Osteoblast (primary cell): ENCODE measurements at regions not wholly inside any gene's neighbourhood (a gene's known extent, or its start where the extent isn't known, plus 50 kb on each side); places are given as distances from the start of the nearest gene placed in this dataset.

ENCODE experiments used
- DNase-seq: peaks from one replicate; pipeline ENCODE4 v3.0.0; 2011; ENCODE audit warnings: low spot score, mixed read lengths; ENCODE audit not compliant: insufficient read length; ENCODE audit errors: missing footprints
- H2AFZ ChIP-seq: 2 replicates; pipeline ENCODE4 v1.6.0; 2011; ENCODE audit warnings: mild to moderate bottlenecking, low read length
- H3K27ac ChIP-seq: 2 replicates; pipeline ENCODE4 v1.5.1; 2011; ENCODE audit warnings: mild to moderate bottlenecking, low read depth, low read length, moderate library complexity
- H3K27me3 ChIP-seq: 2 replicates; pipeline ENCODE4 v1.6.0; 2012; ENCODE audit warnings: mild to moderate bottlenecking, control low read depth, inconsistent platforms, low read length, moderate library complexity; ENCODE audit not compliant: insufficient read depth
- H3K36me3 ChIP-seq: 2 replicates; pipeline ENCODE4 v1.5.1; 2011; ENCODE audit warnings: mild to moderate bottlenecking, low read length, control low read depth, moderate library complexity; ENCODE audit not compliant: insufficient read depth
- H3K4me1 ChIP-seq: 2 replicates; pipeline ENCODE4 v1.5.1; 2011; ENCODE audit warnings: mild to moderate bottlenecking, low read length, control low read depth, moderate library complexity; ENCODE audit not compliant: insufficient read depth
- H3K4me2 ChIP-seq: 2 replicates; pipeline ENCODE4 v1.6.0; 2011; ENCODE audit warnings: mild to moderate bottlenecking, low read length; ENCODE audit not compliant: insufficient read depth
- H3K4me3 ChIP-seq: fragments of 200-600 bp; sonication (generic); 3 replicates; pipeline ENCODE4 v1.5.1; 2012; ENCODE audit warnings: mild to moderate bottlenecking, low read length, inconsistent platforms; ENCODE audit not compliant: insufficient read depth
- H3K79me2 ChIP-seq: 2 replicates; pipeline ENCODE4 v1.6.0; 2012; ENCODE audit warnings: mild to moderate bottlenecking, low read length, control low read depth, inconsistent platforms; ENCODE audit not compliant: insufficient read depth
- H3K9me3 ChIP-seq: 2 replicates; pipeline ENCODE4 v1.5.1; 2011; ENCODE audit warnings: low read depth, low read length, control low read depth
- H4K20me1 ChIP-seq: 2 replicates; pipeline ENCODE4 v1.6.0; 2012; ENCODE audit warnings: mild to moderate bottlenecking, low read length, control low read depth; ENCODE audit not compliant: insufficient read depth
- TF ChIP-seq, protein P1 (sequence below): IDR thresholded peaks from 2 replicates; pipeline ENCODE4 v1.5.1; 2011; ENCODE audit warnings: mild to moderate bottlenecking, low read depth, low read length, moderate library complexity; ENCODE audit errors: extremely low read depth

DNA sequence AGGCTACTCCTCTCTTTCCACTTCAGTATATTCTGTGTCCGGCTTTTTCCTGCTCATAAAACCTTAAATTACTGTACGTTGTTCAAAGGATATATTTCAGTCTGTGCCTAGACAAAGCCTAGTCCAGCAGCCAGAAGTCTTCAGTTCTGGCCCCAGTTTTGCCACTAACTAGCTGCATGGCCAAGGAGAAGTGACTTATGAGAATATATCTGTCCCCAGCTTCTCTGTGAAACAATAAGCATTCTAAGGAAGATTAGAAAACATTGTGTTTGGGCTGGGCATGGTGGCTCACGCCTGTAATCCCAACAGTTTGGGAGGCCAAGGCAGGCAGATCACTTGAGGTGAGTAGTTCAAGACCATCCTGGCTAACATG is 105.0 kb upstream of the HDAC9 start:
- Histone ChIP-seq H3K27ac (peak overlapping the region; percentile 66), H3K4me1 (peaks cover 19% of the 10 kb centered on the region), H3K4me2 (peak overlapping the region; percentile 62), H4K20me1 (no peaks in the 10 kb centered on the region), H3K27me3 (no peaks in the 10 kb centered on the region), H3K9me3 (no peaks in the 10 kb centered on the region), H3K4me3 (no peak overlapping the region), H3K36me3 (no peaks in the 10 kb centered on the region), H3K79me2 (no peaks in the 10 kb centered on the region), H2AFZ (peak overlapping the region; percentile 55)
- no peak for DNase-seq
- TF ChIP-seq, protein P1, sequence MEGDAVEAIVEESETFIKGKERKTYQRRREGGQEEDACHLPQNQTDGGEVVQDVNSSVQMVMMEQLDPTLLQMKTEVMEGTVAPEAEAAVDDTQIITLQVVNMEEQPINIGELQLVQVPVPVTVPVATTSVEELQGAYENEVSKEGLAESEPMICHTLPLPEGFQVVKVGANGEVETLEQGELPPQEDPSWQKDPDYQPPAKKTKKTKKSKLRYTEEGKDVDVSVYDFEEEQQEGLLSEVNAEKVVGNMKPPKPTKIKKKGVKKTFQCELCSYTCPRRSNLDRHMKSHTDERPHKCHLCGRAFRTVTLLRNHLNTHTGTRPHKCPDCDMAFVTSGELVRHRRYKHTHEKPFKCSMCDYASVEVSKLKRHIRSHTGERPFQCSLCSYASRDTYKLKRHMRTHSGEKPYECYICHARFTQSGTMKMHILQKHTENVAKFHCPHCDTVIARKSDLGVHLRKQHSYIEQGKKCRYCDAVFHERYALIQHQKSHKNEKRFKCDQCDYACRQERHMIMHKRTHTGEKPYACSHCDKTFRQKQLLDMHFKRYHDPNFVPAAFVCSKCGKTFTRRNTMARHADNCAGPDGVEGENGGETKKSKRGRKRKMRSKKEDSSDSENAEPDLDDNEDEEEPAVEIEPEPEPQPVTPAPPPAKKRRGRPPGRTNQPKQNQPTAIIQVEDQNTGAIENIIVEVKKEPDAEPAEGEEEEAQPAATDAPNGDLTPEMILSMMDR, result no peak

DNA sequence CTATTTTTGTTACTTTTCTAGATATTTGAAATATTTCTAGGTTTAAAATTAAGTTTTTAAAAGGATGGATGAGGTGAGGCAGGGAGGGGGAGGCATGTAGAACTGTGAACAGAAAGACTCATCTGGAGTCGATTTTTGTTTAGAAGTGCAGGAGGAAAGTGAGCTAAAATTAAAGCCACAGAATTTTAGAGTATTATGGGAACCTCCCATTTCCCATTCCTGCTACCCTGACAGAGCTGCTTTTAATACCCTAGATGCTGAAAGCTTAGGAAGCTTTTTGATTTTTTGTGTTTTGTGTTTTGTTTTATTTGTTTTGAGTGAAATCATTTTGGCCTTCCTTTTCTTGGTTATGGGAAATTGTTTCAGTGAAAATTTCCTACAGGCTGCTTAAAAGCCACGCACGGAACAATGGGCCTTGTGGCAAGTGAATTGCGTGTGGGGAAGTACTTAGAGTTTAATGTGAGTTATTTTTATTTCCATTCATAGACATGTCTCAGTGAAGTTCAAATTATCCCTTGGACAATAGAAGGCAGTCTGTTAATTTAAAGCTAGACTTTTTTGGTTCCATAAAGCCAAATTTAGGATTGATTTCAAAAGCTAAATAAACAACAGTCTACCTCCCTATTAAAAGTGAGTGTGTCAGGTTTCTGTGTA is 102.0 kb upstream of the HDAC9 start:
- H4K20me1 ChIP-seq, result no peaks in the 10 kb centered on the region
- H2AFZ ChIP-seq, result peak overlapping the region; percentile 38
- no peak for DNase-seq
- H3K79me2 ChIP-seq, result no peaks in the 10 kb centered on the region
- no peaks in the 10 kb centered on the region for H3K36me3 ChIP-seq
- H3K4me2 ChIP-seq, result no peak overlapping the region
- H3K27ac ChIP-seq, result no peak overlapping the region
- no peaks in the 10 kb centered on the region for H3K27me3 ChIP-seq
- TF ChIP-seq, protein P1, result no peak
- H3K4me1 ChIP-seq, result peaks cover 16% of the 10 kb centered on the region
- no peaks in the 10 kb centered on the region for H3K9me3 ChIP-seq
- no peak overlapping the region for H3K4me3 ChIP-seq

DNA sequence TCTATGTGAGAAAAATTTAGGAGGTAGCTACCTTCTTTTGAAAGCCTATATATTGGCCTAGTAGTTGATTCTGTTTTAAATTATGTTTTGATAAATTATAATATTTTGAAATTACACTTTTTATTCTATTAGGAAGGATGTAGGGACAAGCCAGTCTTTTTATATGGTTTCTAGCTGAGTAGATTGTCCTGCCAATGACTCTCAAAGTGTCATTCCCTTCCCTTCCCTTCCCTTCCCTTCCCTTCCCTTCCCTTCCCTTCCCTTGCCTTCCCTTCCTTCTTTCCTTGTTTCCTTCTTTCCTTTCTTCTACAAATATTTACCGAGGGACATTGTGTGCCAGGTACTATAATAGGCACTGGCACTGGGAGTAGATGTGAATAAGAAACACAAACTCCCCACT is 99.7 kb upstream of the HDAC9 start:
- TF ChIP-seq, protein P1, result no peak
- no peaks in the 10 kb centered on the region for H3K36me3 ChIP-seq
- no peak overlapping the region for H3K4me3 ChIP-seq
- H2AFZ ChIP-seq, result no peak overlapping the region
- DNase-seq, result no peak
- H3K9me3 ChIP-seq, result no peaks in the 10 kb centered on the region
- peaks cover 5% of the 10 kb centered on the region for H3K4me1 ChIP-seq
- H3K4me2 ChIP-seq, result no peak overlapping the region
- no peaks in the 10 kb centered on the region for H4K20me1 ChIP-seq
- no peaks in the 10 kb centered on the region for H3K27me3 ChIP-seq
- no peak overlapping the region for H3K27ac ChIP-seq
- H3K79me2 ChIP-seq, result no peaks in the 10 kb centered on the region

DNA sequence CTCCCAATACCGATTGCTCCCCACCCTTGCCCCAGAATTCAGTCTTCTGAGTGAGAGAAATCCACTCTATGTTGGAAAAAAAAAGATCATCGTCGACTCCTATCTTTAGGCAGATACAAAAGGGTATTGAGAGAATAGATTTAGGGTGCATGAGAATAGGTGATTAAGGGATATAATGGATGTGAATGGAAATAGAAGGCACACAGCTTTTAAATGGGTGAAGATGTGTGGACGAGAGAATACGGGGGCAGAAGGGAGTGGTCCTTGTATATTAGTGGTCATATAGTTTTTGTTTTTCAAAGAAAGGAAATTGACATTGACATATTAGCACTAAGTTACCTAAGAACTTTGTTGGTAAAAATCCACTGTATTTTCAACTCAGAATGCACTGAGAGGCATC is 98.6 kb upstream of the HDAC9 start:
- no peak overlapping the region for H2AFZ ChIP-seq
- H4K20me1 ChIP-seq, result no peaks in the 10 kb centered on the region
- H3K79me2 ChIP-seq, result no peaks in the 10 kb centered on the region
- no peak overlapping the region for H3K4me3 ChIP-seq
- peaks cover 5% of the 10 kb centered on the region for H3K4me1 ChIP-seq
- no peaks in the 10 kb centered on the region for H3K27me3 ChIP-seq
- TF ChIP-seq, protein P1, result no peak
- no peaks in the 10 kb centered on the region for H3K9me3 ChIP-seq
- no peak for DNase-seq
- H3K36me3 ChIP-seq, result no peaks in the 10 kb centered on the region
- no peak overlapping the region for H3K4me2 ChIP-seq
- H3K27ac ChIP-seq, result no peak overlapping the region
